ENCODE measurements at regions not wholly inside any gene's neighbourhood (a gene's known extent, or its start where the extent isn't known, plus 50 kb on each side); places are given as distances from the start of the nearest gene placed in this dataset.
"Not testable (repeated sequence)": the region's sequence is repeated elsewhere in the genome, so short reads cannot be mapped to it uniquely, and the experiment has no call there.

DNA sequence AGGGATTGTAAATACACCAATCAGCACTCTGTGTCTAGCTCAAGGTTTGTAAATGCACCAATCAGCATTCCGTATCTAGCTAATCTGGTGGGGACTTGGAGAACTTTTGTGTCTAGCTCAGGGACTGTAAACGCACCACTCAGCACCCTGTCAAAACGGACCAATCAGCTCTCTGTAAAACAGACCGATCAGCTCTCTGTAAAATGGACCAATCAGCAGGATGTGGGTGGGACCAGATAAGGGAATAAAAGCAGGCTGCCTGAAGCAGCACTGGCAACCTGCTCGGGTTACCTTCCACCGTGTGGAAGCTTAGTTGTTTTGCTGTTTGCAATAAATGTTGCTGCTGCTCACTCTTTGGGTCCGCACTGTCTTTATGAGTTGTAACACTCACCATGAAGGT lies 145.7 kb downstream of the PSAT1 start:
- TF ChIP-seq EZH2 (IDR thresholded peaks at IDR 0.05; ENCODE audit: insufficient read depth, poor library complexity, severe bottlenecking); EZH2phosphoT487 (IDR thresholded peaks at IDR 0.05; ENCODE audit: insufficient read depth, low read depth): not testable (repeated sequence)

All from GM23248 (cell line).